ENCODE measurements at regions not wholly inside any gene's neighbourhood (a gene's known extent, or its start where the extent isn't known, plus 50 kb on each side); places are given as distances from the start of the nearest gene placed in this dataset.

- no peak for DNase-seq (ENCODE audit: low spot score)
Measured at GRCh38 chr14:81837304-81837703, 303.7 kb upstream of the SEL1L start.

GRCh38 chr14:81839056-81839455 is 305.4 kb upstream of the SEL1L start:
- DNase-seq (ENCODE audit: low spot score), result no peak

GRCh38 chr14:81841346-81841745 is 307.7 kb upstream of the SEL1L start:
- no peak for DNase-seq (ENCODE audit: low spot score)

- DNase-seq (ENCODE audit: low spot score), result no peak
Measured at GRCh38 chr14:81849714-81850113, 316.1 kb upstream of the SEL1L start.

- no peak for DNase-seq (ENCODE audit: low spot score)
Measured at GRCh38 chr14:81855007-81855406, 321.4 kb upstream of the SEL1L start.

GRCh38 chr14:81859046-81859445 is 325.4 kb upstream of the SEL1L start:
- DNase-seq (ENCODE audit: low spot score), result no peak

GRCh38 chr14:81868172-81868571 is 334.5 kb upstream of the SEL1L start:
- no peak for DNase-seq (ENCODE audit: low spot score)

- DNase-seq (ENCODE audit: low spot score), result no peak
Measured at GRCh38 chr14:81871706-81872105, 338.1 kb upstream of the SEL1L start.

GRCh38 chr14:81884382-81884781 is 350.7 kb upstream of the SEL1L start:
- DNase-seq (ENCODE audit: low spot score), result no peak

GRCh38 chr14:81886588-81886987 is 352.9 kb upstream of the SEL1L start:
- no peak for DNase-seq (ENCODE audit: low spot score)

GRCh38 chr14:81889529-81889928 is 355.9 kb upstream of the SEL1L start:
- no peak for DNase-seq (ENCODE audit: low spot score)

GRCh38 chr14:81890020-81890419 is 356.4 kb upstream of the SEL1L start:
- no peak for DNase-seq (ENCODE audit: low spot score)

GRCh38 chr14:81903477-81903876 is 369.8 kb upstream of the SEL1L start:
- DNase-seq (ENCODE audit: low spot score), result no peak

GRCh38 chr14:81927070-81927469 is 393.4 kb upstream of the SEL1L start:
- DNase-seq (ENCODE audit: low spot score), result no peak

GRCh38 chr14:81931828-81932227 is 398.2 kb upstream of the SEL1L start:
- no peak for DNase-seq (ENCODE audit: low spot score)

- no peak for DNase-seq (ENCODE audit: low spot score)
Measured at GRCh38 chr14:81936348-81936747, 402.7 kb upstream of the SEL1L start.

- no peak for DNase-seq (ENCODE audit: low spot score)
Measured at GRCh38 chr14:81936902-81937301, 403.2 kb upstream of the SEL1L start.

GRCh38 chr14:81938341-81938740 is 404.7 kb upstream of the SEL1L start:
- no peak for DNase-seq (ENCODE audit: low spot score)

- DNase-seq (ENCODE audit: low spot score), result no peak
Measured at GRCh38 chr14:81940651-81941050, 407.0 kb upstream of the SEL1L start.

GRCh38 chr14:81942071-81942470 is 408.4 kb upstream of the SEL1L start:
- no peak for DNase-seq (ENCODE audit: low spot score)

- DNase-seq (ENCODE audit: low spot score), result no peak
Measured at GRCh38 chr14:81946375-81946774, 412.7 kb upstream of the SEL1L start.

GRCh38 chr14:81946834-81947798 is 413.5 kb upstream of the SEL1L start:
- no peak for DNase-seq (ENCODE audit: low spot score)

GRCh38 chr14:81952917-81953316 is 419.3 kb upstream of the SEL1L start:
- no peak for DNase-seq (ENCODE audit: low spot score)

- no peak for DNase-seq (ENCODE audit: low spot score)
Measured at GRCh38 chr14:81953419-81953818, 419.8 kb upstream of the SEL1L start.
